Stimulated activated CD8-positive, alpha-beta memory T cell treated with anti-CD3 and anti-CD28 coated beads, Interleukin-15, amount 100 ng/mL, for 1 hour (primary cell): ENCODE measurements at regions not wholly inside any gene's neighbourhood (a gene's known extent, or its start where the extent isn't known, plus 50 kb on each side); places are given as distances from the start of the nearest gene placed in this dataset.

ENCODE experiments used
- DNase-seq: peaks from one replicate; pipeline ENCODE4 v3.0.0-alpha.2; 2020; ENCODE audit warnings: low read depth

GRCh38 chr1:21346365-21347071 is 56.3 kb upstream of the ECE1 start:
- no peak for DNase-seq

- DNase-seq = no peak
Measured at GRCh38 chr1:21344750-21345443, 54.6 kb upstream of the ECE1 start.

GRCh38 chr1:21344098-21344749 is 54.0 kb upstream of the ECE1 start:
- no peak for DNase-seq

- no peak for DNase-seq
Measured at GRCh38 chr1:21342961-21343838, 52.9 kb upstream of the ECE1 start.

GRCh38 chr1:21341517-21342078 is 51.3 kb upstream of the ECE1 start:
- no peak for DNase-seq

GRCh38 chr1:21341022-21341421 is 50.8 kb upstream of the ECE1 start:
- DNase-seq = no peak

- no peak for DNase-seq
Measured at GRCh38 chr1:21340230-21340945, 50.1 kb upstream of the ECE1 start.
